Neural progenitor cell (in vitro differentiated cells): ENCODE measurements at regions not wholly inside any gene's neighbourhood (a gene's known extent, or its start where the extent isn't known, plus 50 kb on each side); places are given as distances from the start of the nearest gene placed in this dataset.

Source experiments
- DNase-seq: peaks from one replicate; pipeline ENCODE4 v3.0.0-alpha.2; 2016; ENCODE audit warnings: low spot score
- H2AFZ ChIP-seq: fragments of 200-600 bp; sonication (generic); replicated peaks from 2 replicates; pipeline ENCODE4 v1.6.1; 2016; ENCODE audit warnings: antibody characterized with exemption
- H3F3A ChIP-seq: fragments of 200-600 bp; sonication (generic); 2 replicates; pipeline ENCODE4 v1.6.1; 2016; ENCODE audit warnings: antibody characterized with exemption, low read depth
- H3K27ac ChIP-seq: fragments of 200-600 bp; sonication (generic); 2 replicates; pipeline ENCODE4 v1.5.1; 2016; ENCODE audit warnings: mild to moderate bottlenecking
- H3K27me3 ChIP-seq: fragments of 200-600 bp; sonication (generic); 2 replicates; pipeline ENCODE4 v1.6.1; 2016; ENCODE audit warnings: mild to moderate bottlenecking, moderate library complexity
- H3K36me3 ChIP-seq: fragments of 200-600 bp; sonication (generic); 2 replicates; pipeline ENCODE4 v1.5.1; 2016
- H3K4me1 ChIP-seq: fragments of 200-600 bp; sonication (generic); 2 replicates; pipeline ENCODE4 v1.6.1; 2016; ENCODE audit warnings: mixed run types
- H3K4me2 ChIP-seq: fragments of 200-600 bp; sonication (generic); 2 replicates; pipeline ENCODE4 v1.6.1; 2016
- H3K4me3 ChIP-seq: fragments of 200-600 bp; sonication (generic); 2 replicates; pipeline ENCODE4 v1.5.1; 2016
- H3K79me2 ChIP-seq: fragments of 200-600 bp; sonication (generic); 2 replicates; pipeline ENCODE4 v1.6.1; 2016; ENCODE audit warnings: low read depth
- H3K9ac ChIP-seq: fragments of 200-600 bp; sonication (generic); 2 replicates; pipeline ENCODE4 v1.6.1; 2016
- H3K9me3 ChIP-seq: fragments of 200-600 bp; sonication (generic); 2 replicates; pipeline ENCODE4 v1.5.1; 2016; ENCODE audit warnings: low read depth
- H4K20me1 ChIP-seq: fragments of 200-600 bp; sonication (generic); 2 replicates; pipeline ENCODE4 v1.6.1; 2016; ENCODE audit warnings: low read depth
- H3K27ac Mint-ChIP-seq: 3 replicates; pipeline ENCODE4 v1.8.0; 2021; ENCODE audit warnings: mixed read lengths
- H3K27me3 Mint-ChIP-seq: 2 replicates; pipeline ENCODE4 v1.8.0; 2022; ENCODE audit warnings: low read depth, mild to moderate bottlenecking, inconsistent platforms, moderate library complexity, mixed read lengths; ENCODE audit not compliant: insufficient read depth
- H3K36me3 Mint-ChIP-seq: 3 replicates; pipeline ENCODE4 v1.8.0; 2021; ENCODE audit warnings: mixed read lengths
- H3K4me1 Mint-ChIP-seq: 3 replicates; pipeline ENCODE4 v1.8.0; 2021; ENCODE audit warnings: mixed read lengths
- H3K4me3 Mint-ChIP-seq: 3 replicates; pipeline ENCODE4 v1.8.0; 2021; ENCODE audit warnings: mild to moderate bottlenecking, moderate library complexity, mixed read lengths
- H3K9me3 Mint-ChIP-seq: 3 replicates; pipeline ENCODE4 v1.8.0; 2020; ENCODE audit warnings: mixed read lengths
- CTCF ChIP-seq: fragments of 200-600 bp; sonication (generic); IDR thresholded peaks from 2 replicates; pipeline ENCODE4 v1.5.1; 2017; ENCODE audit warnings: antibody characterized with exemption, mild to moderate bottlenecking
- EZH2 ChIP-seq: fragments of 200-600 bp; sonication (generic); IDR thresholded peaks from 2 replicates; pipeline ENCODE4 v1.6.1; 2017; ENCODE audit warnings: antibody characterized with exemption, mild to moderate bottlenecking, moderate library complexity
- EZH2phosphoT487 ChIP-seq: fragments of 200-600 bp; sonication (generic); IDR thresholded peaks from 2 replicates; pipeline ENCODE4 v1.6.1; 2017; ENCODE audit warnings: antibody characterized with exemption

- no peaks in the 10 kb centered on the region for H3K36me3 ChIP-seq
Measured at GRCh38 chr2:220660277-220661145, 911.6 kb downstream of the EPHA4 start.

GRCh38 chr2:220662431-220662830 lies 909.7 kb downstream of the EPHA4 start:
- DNase-seq: no peak

More at GRCh38 chr2:220660277-220661145, 911.6 kb downstream of the EPHA4 start:
- H3K4me1 Mint-ChIP-seq: peaks cover 2% of the 10 kb centered on the region
- no peaks in the 10 kb centered on the region for H3K79me2 ChIP-seq
- H3K9me3 ChIP-seq: no peaks in the 10 kb centered on the region
- no peak overlapping the region for H3K27ac ChIP-seq
- H3K9ac ChIP-seq: no peak overlapping the region
- H3K27ac Mint-ChIP-seq: no peak overlapping the region
- no peaks in the 10 kb centered on the region for H3K9me3 Mint-ChIP-seq
- no peaks in the 10 kb centered on the region for H4K20me1 ChIP-seq
- TF ChIP-seq EZH2 (no peak), EZH2phosphoT487 (no peak), CTCF (no peak)
- H3K27me3 Mint-ChIP-seq: no peaks in the 10 kb centered on the region
- H3K4me1 ChIP-seq: no peaks in the 10 kb centered on the region
- no peaks in the 10 kb centered on the region for H3F3A ChIP-seq
- no peaks in the 10 kb centered on the region for H3K36me3 Mint-ChIP-seq
- no peak overlapping the region for H3K4me2 ChIP-seq
- no peak overlapping the region for H3K4me3 ChIP-seq
- H2AFZ ChIP-seq: no peak overlapping the region
- no peak overlapping the region for H3K4me3 Mint-ChIP-seq
- no peak for DNase-seq
- no peaks in the 10 kb centered on the region for H3K27me3 ChIP-seq

GRCh38 chr2:220663065-220663464 lies 909.0 kb downstream of the EPHA4 start:
- Histone ChIP-seq H3K4me2 (no peak overlapping the region), H3F3A (no peaks in the 10 kb centered on the region), H3K27me3 (no peaks in the 10 kb centered on the region), H3K4me3 (no peak overlapping the region), H3K79me2 (no peaks in the 10 kb centered on the region), H3K36me3 (no peaks in the 10 kb centered on the region), H3K9ac (no peak overlapping the region), H3K9me3 (no peaks in the 10 kb centered on the region), H2AFZ (no peak overlapping the region), H3K4me1 (no peaks in the 10 kb centered on the region), H4K20me1 (no peaks in the 10 kb centered on the region), H3K27ac (no peak overlapping the region)
- TF ChIP-seq EZH2 (no peak), CTCF (no peak), EZH2phosphoT487 (no peak)
- no peak overlapping the region for H3K4me3 Mint-ChIP-seq
- H3K27me3 Mint-ChIP-seq: no peaks in the 10 kb centered on the region
- peaks cover 2% of the 10 kb centered on the region for H3K4me1 Mint-ChIP-seq
- no peak for DNase-seq
- H3K36me3 Mint-ChIP-seq: no peaks in the 10 kb centered on the region
- no peak overlapping the region for H3K27ac Mint-ChIP-seq
- H3K9me3 Mint-ChIP-seq: no peaks in the 10 kb centered on the region

More at GRCh38 chr2:220662431-220662830, 909.7 kb downstream of the EPHA4 start:
- no peaks in the 10 kb centered on the region for H3K9me3 Mint-ChIP-seq
- H3K36me3 Mint-ChIP-seq: no peaks in the 10 kb centered on the region
- Histone ChIP-seq H3K27me3 (no peaks in the 10 kb centered on the region), H3K9ac (no peak overlapping the region), H3F3A (no peaks in the 10 kb centered on the region), H3K4me1 (no peaks in the 10 kb centered on the region), H3K27ac (no peak overlapping the region), H3K4me2 (no peak overlapping the region), H3K36me3 (no peaks in the 10 kb centered on the region), H3K79me2 (no peaks in the 10 kb centered on the region), H2AFZ (no peak overlapping the region), H4K20me1 (no peaks in the 10 kb centered on the region), H3K4me3 (no peak overlapping the region), H3K9me3 (no peaks in the 10 kb centered on the region)
- peaks cover 2% of the 10 kb centered on the region for H3K4me1 Mint-ChIP-seq
- no peak overlapping the region for H3K4me3 Mint-ChIP-seq
- no peak overlapping the region for H3K27ac Mint-ChIP-seq
- H3K27me3 Mint-ChIP-seq: no peaks in the 10 kb centered on the region
- TF ChIP-seq CTCF (no peak), EZH2 (no peak), EZH2phosphoT487 (no peak)
